HCT116 (cell line): ENCODE measurements at regions not wholly inside any gene's neighbourhood (a gene's known extent, or its start where the extent isn't known, plus 50 kb on each side); places are given as distances from the start of the nearest gene placed in this dataset.

Experiments used
- ATAC-seq: fragments of 200-7000 bp; cut with Tn5 transposase; 2 replicates; pipeline ENCODE4 v1.9.1; 2020; ENCODE audit warnings: mild to moderate bottlenecking, moderate library complexity
- BruUV-seq: library from RNA; stranded (reverse); fragments of 400-500 nt; replicated peaks from 2 replicates; lab custom pipeline; 2021; lab: Mats Ljungman, UMichigan
- CTCF ChIA-PET: fragments of 300-600 bp; sonication (Branson Sonifier 250); formaldehyde crosslinking; loops from one replicate; lab custom pipeline; 2021; ENCODE audit warnings: antibody characterized with exemption; lab: Charles Lee
- POLR2A ChIA-PET: fragments of 300-600, 350-600 bp; sonication (Branson Sonifier 250); formaldehyde crosslinking; loops from one replicate; lab custom pipeline; 2021; ENCODE audit warnings: antibody characterized with exemption; lab: Charles Lee
- RAD21 ChIA-PET, 2 experiments: fragments of 300-600 bp; sonication (Branson Sonifier 250); formaldehyde crosslinking; loops; one replicate each; lab custom pipeline; 2023; ENCODE audit warnings: low total read pairs in 2 of 2; ENCODE audit not compliant: uncharacterized antibody in 2 of 2, unreplicated experiment in 2 of 2, low non-redundant PET in 1 of 2; lab: Charles Lee
- DNase-seq: peaks from one replicate; pipeline ENCODE4 v3.0.0-alpha.2; 2010; ENCODE audit warnings: low read depth, low spot score
- H2AFZ ChIP-seq: fragments of 200-600 bp; shearing (Covaris generic), sonication (generic); 2 replicates; pipeline ENCODE4 v1.6.1; 2017; ENCODE audit warnings: low read depth, mixed run types, mixed read lengths, antibody characterized with exemption, low read length; ENCODE audit not compliant: poor library complexity, severe bottlenecking
- H3K27ac ChIP-seq: 2 replicates; pipeline ENCODE4 v1.5.1; 2012; ENCODE audit warnings: low read depth, low read length
- H3K27me3 ChIP-seq: fragments of 200-600 bp; sonication (generic); 2 replicates; pipeline ENCODE4 v1.6.1; 2016; ENCODE audit warnings: mixed run types, low read length, mixed read lengths; ENCODE audit not compliant: insufficient read depth
- H3K36me3 ChIP-seq, 2 experiments: fragments of 200-500 bp in 1 of 2; fragments of 200-600 bp in 1 of 2; sonication (Bioruptor generic) in 1 of 2; sonication (generic) in 1 of 2; 2 replicates each; pipeline versions ENCODE4 v1.5.1 to v1.6.1; 2014 to 2016; ENCODE audit warnings: low read length in 2 of 2, inconsistent platforms in 1 of 2, mixed read lengths in 1 of 2, mixed run types in 1 of 2; ENCODE audit not compliant: insufficient read depth in 2 of 2, control insufficient read depth in 1 of 2
- H3K4me1 ChIP-seq, 2 experiments: fragments of 200-600 bp in 1 of 2; sonication (generic) in 1 of 2; 2 replicates each; pipeline versions ENCODE4 v1.5.1 to v1.6.1; 2012 to 2017; ENCODE audit warnings: low read length in 2 of 2, inconsistent platforms in 1 of 2, mild to moderate bottlenecking in 1 of 2, mixed read lengths in 1 of 2, mixed run types in 1 of 2, moderate library complexity in 1 of 2; ENCODE audit not compliant: insufficient read depth in 2 of 2, control insufficient read depth in 1 of 2
- H3K4me2 ChIP-seq: fragments of 200-600 bp; sonication (generic); 2 replicates; pipeline ENCODE4 v1.6.1; 2017; ENCODE audit warnings: mixed run types, low read length, mixed read lengths
- H3K4me3 ChIP-seq, 2 experiments: fragments of 200-600 bp in 1 of 2; sonication (generic) in 1 of 2; replicated peaks in 1 of 2; 2 replicates each; pipeline ENCODE4 v1.5.1; 2011 to 2016; ENCODE audit warnings: low read length in 2 of 2, control low read depth in 1 of 2, low read depth in 1 of 2, mild to moderate bottlenecking in 1 of 2, mixed read lengths in 1 of 2, mixed run types in 1 of 2
- H3K79me2 ChIP-seq: fragments of 200-600 bp; sonication (generic); 2 replicates; pipeline ENCODE4 v1.6.1; 2017; ENCODE audit warnings: mild to moderate bottlenecking, mixed run types, low read length, moderate library complexity, mixed read lengths; ENCODE audit not compliant: insufficient read depth
- H3K9ac ChIP-seq: fragments of 200-600 bp; sonication (generic); 2 replicates; pipeline ENCODE4 v1.6.1; 2016; ENCODE audit warnings: low read length, mixed read lengths
- H3K9me2 ChIP-seq: fragments of 200-600 bp; sonication (generic), shearing (Covaris generic); 2 replicates; pipeline ENCODE4 v1.6.1; 2017; ENCODE audit warnings: mixed run types, mild to moderate bottlenecking, moderate library complexity; ENCODE audit not compliant: insufficient read depth
- H3K9me3 ChIP-seq, 2 experiments: fragments of 200-500 bp in 1 of 2; fragments of 200-600 bp in 1 of 2; sonication (Bioruptor generic) in 1 of 2; sonication (generic) in 1 of 2; 2 replicates each; pipeline ENCODE4 v1.6.1; 2014 to 2017; ENCODE audit warnings: low read length in 2 of 2, mixed read lengths in 2 of 2, inconsistent platforms in 1 of 2, low read depth in 1 of 2, mild to moderate bottlenecking in 1 of 2, mixed run types in 1 of 2, moderate library complexity in 1 of 2; ENCODE audit not compliant: control insufficient read depth in 1 of 2, insufficient read depth in 1 of 2
- H4K20me1 ChIP-seq: fragments of 200-600 bp; sonication (generic), shearing (Covaris generic); 2 replicates; pipeline ENCODE4 v1.6.1; 2017; ENCODE audit warnings: mixed run types, mild to moderate bottlenecking, moderate library complexity; ENCODE audit not compliant: insufficient read depth
- EZH2phosphoT487 ChIP-seq: fragments of 200-600 bp; IDR thresholded peaks from 2 replicates; pipeline ENCODE4 v1.6.1; 2018; ENCODE audit warnings: antibody characterized with exemption, borderline replicate concordance
- JUND ChIP-seq: IDR thresholded peaks from 2 replicates; pipeline ENCODE4 v1.6.1; 2012
- POLR2AphosphoS5 ChIP-seq: IDR thresholded peaks from 2 replicates; pipeline ENCODE4 v1.6.1; 2011; ENCODE audit warnings: mild to moderate bottlenecking, low read depth, low read length, moderate library complexity
- SIN3A ChIP-seq: IDR thresholded peaks from 2 replicates; pipeline ENCODE4 v1.6.1; 2012; ENCODE audit warnings: low read depth
- ZFX ChIP-seq: fragments of 450-650 bp; IDR thresholded peaks from 2 replicates; pipeline ENCODE4 v1.6.1; 2017
- intact Hi-C: fragments of 100-400 bp; cut with micrococcal nuclease; formaldehyde crosslinking; loops from 2 replicates; pipeline ENCODE4 v1.10.0; 2022
- TF ChIP-seq, protein P1 (sequence below): IDR thresholded peaks from 2 replicates; pipeline ENCODE4 v1.6.1; 2012; ENCODE audit warnings: low read depth
- TF ChIP-seq, protein P2 (sequence below): IDR thresholded peaks from 2 replicates; pipeline ENCODE4 v1.6.1; 2011; ENCODE audit warnings: mild to moderate bottlenecking, low read length, moderate library complexity; ENCODE audit not compliant: insufficient replicate concordance; ENCODE audit errors: extremely low read depth

DNA sequence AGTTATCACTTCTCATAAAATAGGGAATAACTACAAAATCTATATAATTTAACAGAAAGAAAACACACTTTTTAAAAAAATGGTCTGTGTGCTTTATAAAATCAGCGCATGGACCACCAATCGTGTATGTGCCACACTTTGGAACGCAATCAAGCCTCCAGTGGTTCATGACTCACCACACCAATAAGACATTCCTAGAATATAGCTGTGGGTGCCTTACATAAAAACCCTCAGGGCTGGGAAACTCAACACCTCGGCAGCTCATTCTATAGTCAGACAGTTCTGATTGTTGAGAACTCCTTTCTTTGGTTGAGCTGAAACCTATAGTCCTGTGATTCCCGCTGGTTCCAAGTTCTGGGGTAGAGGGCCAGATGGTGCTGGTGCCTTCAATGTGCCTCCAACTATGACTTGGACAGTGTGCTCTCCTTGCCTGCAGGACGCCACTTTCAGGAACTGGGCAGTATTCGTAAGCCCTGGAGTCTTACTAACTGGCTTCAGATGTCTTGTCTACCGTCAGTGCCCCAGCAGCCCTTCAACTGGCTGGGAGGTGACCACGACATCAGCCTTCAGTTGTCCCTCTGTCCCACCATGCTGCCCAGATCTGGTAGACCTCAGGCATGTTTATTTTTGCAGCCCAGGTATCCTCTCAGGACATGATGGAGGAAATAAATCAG lies 135.7 kb upstream of the GDF10 start:
- RAD21 ChIA-PET: no interaction called here
- H3K9me3 ChIP-seq: no peaks in the 10 kb centered on the region
- H3K79me2 ChIP-seq: no peaks in the 10 kb centered on the region
- no peak overlapping the region for H2AFZ ChIP-seq
- H3K27ac ChIP-seq: no peak overlapping the region
- intact Hi-C loops: no loop called here
- H3K9me2 ChIP-seq: no peaks in the 10 kb centered on the region; the same call in 1 of the 2 replicates
- no peaks in the 10 kb centered on the region for H4K20me1 ChIP-seq
- no peak for ATAC-seq
- TF ChIP-seq EZH2phosphoT487: no peak
- TF ChIP-seq, protein P1, sequence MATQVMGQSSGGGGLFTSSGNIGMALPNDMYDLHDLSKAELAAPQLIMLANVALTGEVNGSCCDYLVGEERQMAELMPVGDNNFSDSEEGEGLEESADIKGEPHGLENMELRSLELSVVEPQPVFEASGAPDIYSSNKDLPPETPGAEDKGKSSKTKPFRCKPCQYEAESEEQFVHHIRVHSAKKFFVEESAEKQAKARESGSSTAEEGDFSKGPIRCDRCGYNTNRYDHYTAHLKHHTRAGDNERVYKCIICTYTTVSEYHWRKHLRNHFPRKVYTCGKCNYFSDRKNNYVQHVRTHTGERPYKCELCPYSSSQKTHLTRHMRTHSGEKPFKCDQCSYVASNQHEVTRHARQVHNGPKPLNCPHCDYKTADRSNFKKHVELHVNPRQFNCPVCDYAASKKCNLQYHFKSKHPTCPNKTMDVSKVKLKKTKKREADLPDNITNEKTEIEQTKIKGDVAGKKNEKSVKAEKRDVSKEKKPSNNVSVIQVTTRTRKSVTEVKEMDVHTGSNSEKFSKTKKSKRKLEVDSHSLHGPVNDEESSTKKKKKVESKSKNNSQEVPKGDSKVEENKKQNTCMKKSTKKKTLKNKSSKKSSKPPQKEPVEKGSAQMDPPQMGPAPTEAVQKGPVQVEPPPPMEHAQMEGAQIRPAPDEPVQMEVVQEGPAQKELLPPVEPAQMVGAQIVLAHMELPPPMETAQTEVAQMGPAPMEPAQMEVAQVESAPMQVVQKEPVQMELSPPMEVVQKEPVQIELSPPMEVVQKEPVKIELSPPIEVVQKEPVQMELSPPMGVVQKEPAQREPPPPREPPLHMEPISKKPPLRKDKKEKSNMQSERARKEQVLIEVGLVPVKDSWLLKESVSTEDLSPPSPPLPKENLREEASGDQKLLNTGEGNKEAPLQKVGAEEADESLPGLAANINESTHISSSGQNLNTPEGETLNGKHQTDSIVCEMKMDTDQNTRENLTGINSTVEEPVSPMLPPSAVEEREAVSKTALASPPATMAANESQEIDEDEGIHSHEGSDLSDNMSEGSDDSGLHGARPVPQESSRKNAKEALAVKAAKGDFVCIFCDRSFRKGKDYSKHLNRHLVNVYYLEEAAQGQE: no peak
- no peak for TF ChIP-seq ZFX
- TF ChIP-seq, protein P2, sequence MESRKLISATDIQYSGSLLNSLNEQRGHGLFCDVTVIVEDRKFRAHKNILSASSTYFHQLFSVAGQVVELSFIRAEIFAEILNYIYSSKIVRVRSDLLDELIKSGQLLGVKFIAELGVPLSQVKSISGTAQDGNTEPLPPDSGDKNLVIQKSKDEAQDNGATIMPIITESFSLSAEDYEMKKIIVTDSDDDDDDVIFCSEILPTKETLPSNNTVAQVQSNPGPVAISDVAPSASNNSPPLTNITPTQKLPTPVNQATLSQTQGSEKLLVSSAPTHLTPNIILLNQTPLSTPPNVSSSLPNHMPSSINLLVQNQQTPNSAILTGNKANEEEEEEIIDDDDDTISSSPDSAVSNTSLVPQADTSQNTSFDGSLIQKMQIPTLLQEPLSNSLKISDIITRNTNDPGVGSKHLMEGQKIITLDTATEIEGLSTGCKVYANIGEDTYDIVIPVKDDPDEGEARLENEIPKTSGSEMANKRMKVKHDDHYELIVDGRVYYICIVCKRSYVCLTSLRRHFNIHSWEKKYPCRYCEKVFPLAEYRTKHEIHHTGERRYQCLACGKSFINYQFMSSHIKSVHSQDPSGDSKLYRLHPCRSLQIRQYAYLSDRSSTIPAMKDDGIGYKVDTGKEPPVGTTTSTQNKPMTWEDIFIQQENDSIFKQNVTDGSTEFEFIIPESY: no peak
- TF ChIP-seq SIN3A: no peak
- no peak for TF ChIP-seq JUND
- no peak for TF ChIP-seq POLR2AphosphoS5
- DNase-seq: no peak
- no TSS peak for BruUV-seq
- no peaks in the 10 kb centered on the region for H3K36me3 ChIP-seq
- H3K4me3 ChIP-seq: no peak overlapping the region
- H3K27me3 ChIP-seq: no peaks in the 10 kb centered on the region
- peak overlapping the region; percentile 10; the same call in 1 of the 2 replicates for H3K4me2 ChIP-seq
- H3K4me1 ChIP-seq: peaks cover 0 to 15% of the 10 kb centered on the region in 2 experiments; a peak in 1 of 4 replicates
- no peak overlapping the region for H3K9ac ChIP-seq
- CTCF ChIA-PET: interaction anchor here (1.2 kb wide), 1 partner anchor 117 kb away, joined by 3 read pairs; no protein-coding TSS in a partner anchor
- POLR2A ChIA-PET: no interaction called here
